ENCODE measurements at regions not wholly inside any gene's neighbourhood (a gene's known extent, or its start where the extent isn't known, plus 50 kb on each side); places are given as distances from the start of the nearest gene placed in this dataset.

GRCh38 chr12:125284945-125285685 lies 219.9 kb downstream of the AACS start:
- DNase-seq (ENCODE audit: extremely low read depth, low read depth) = no peak
- TF ChIP-seq CTCF (IDR thresholded peaks at IDR 0.05; ENCODE audit: low read depth, low read length, missing control alignments) = no peak

GRCh38 chr12:125286005-125286727 lies 220.9 kb downstream of the AACS start:
- TF ChIP-seq CTCF (IDR thresholded peaks at IDR 0.05; ENCODE audit: low read depth, low read length, missing control alignments) = no peak
- no peak for DNase-seq (ENCODE audit: extremely low read depth, low read depth)

More at GRCh38 chr12:125284945-125285685, 219.9 kb downstream of the AACS start:
- H3K4me3 ChIP-seq (replicated peaks; ENCODE audit: low read depth, low read length) = no peak overlapping the region

GRCh38 chr12:125287155-125287847 lies 222.1 kb downstream of the AACS start:
- no peak overlapping the region for H3K4me3 ChIP-seq (replicated peaks; ENCODE audit: low read depth, low read length)
- no peak for DNase-seq (ENCODE audit: extremely low read depth, low read depth)
- TF ChIP-seq CTCF (IDR thresholded peaks at IDR 0.05; ENCODE audit: low read depth, low read length, missing control alignments) = no peak

More at GRCh38 chr12:125286005-125286727, 220.9 kb downstream of the AACS start:
- no peak overlapping the region for H3K4me3 ChIP-seq (replicated peaks; ENCODE audit: low read depth, low read length)

DNA sequence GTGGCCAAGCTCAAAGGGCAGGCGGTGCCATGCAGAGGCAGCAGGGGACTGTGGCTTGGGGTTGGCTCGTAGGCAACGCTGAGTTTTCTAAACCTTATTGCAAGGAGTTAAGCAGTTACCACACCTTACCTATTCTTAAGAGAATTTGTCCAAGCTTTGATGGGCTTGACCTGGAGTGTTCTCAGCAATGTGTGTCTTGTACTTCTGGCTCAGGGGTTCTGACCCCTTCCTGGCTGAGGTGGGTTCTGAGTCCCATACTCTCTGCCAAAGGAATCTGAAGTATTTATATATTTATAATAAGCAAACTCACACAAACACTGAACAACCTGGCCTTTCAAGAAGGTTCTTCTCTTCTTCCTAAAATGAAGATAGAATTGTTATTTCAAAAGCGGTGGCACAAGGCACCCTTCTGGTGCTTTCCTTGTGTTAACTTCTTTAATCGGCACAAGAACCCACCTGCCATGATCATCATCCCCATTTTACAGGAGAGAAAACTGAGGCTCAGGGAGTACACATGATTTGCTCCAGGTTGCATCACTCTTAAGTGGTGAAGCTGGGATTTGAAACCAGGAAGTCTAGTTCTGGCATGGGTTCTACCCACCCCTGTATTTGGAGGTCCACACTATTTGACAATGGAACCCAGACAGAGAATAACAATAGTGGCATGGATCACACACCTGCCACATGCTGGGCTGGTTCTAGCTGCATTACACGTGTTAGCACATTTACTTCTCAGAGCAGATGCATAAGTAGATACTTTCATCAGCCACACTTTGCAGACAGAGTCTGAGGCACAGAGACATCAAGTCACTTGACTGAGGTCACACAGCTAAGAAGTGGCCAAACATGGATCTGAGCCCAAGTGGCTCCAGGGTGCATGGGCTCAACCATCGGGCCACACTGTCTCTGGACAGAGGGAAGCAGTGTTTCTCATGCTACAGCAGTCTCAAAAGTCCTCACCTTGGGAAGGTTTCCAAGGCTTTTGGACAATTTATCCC lies 224.0 kb downstream of the AACS start:
- TF ChIP-seq CTCF (IDR thresholded peaks at IDR 0.05; ENCODE audit: low read depth, low read length, missing control alignments) = no peak
- H3K4me3 ChIP-seq (replicated peaks; ENCODE audit: low read depth, low read length) = no peak overlapping the region
- no peak for DNase-seq (ENCODE audit: extremely low read depth, low read depth)

- no peak overlapping the region for H3K4me3 ChIP-seq (replicated peaks; ENCODE audit: low read depth, low read length)
- no peak for DNase-seq (ENCODE audit: extremely low read depth, low read depth)
- TF ChIP-seq CTCF (IDR thresholded peaks at IDR 0.05; ENCODE audit: low read depth, low read length, missing control alignments) = no peak
Measured at GRCh38 chr12:125289970-125290369, 224.7 kb downstream of the AACS start.

- no peak for DNase-seq (ENCODE audit: extremely low read depth, low read depth)
- H3K4me3 ChIP-seq (replicated peaks; ENCODE audit: low read depth, low read length) = no peak overlapping the region
- no peak for TF ChIP-seq CTCF (IDR thresholded peaks at IDR 0.05; ENCODE audit: low read depth, low read length, missing control alignments)
Measured at GRCh38 chr12:125292700-125293099, 227.5 kb downstream of the AACS start.
